ENCODE measurements at regions not wholly inside any gene's neighbourhood (a gene's known extent, or its start where the extent isn't known, plus 50 kb on each side); places are given as distances from the start of the nearest gene placed in this dataset.
A peak's percentile ranks its signal among the peaks of the same experiment; 100 is the strongest.
"Not testable (repeated sequence)": the region's sequence is repeated elsewhere in the genome, so short reads cannot be mapped to it uniquely, and the experiment has no call there.

DNA sequence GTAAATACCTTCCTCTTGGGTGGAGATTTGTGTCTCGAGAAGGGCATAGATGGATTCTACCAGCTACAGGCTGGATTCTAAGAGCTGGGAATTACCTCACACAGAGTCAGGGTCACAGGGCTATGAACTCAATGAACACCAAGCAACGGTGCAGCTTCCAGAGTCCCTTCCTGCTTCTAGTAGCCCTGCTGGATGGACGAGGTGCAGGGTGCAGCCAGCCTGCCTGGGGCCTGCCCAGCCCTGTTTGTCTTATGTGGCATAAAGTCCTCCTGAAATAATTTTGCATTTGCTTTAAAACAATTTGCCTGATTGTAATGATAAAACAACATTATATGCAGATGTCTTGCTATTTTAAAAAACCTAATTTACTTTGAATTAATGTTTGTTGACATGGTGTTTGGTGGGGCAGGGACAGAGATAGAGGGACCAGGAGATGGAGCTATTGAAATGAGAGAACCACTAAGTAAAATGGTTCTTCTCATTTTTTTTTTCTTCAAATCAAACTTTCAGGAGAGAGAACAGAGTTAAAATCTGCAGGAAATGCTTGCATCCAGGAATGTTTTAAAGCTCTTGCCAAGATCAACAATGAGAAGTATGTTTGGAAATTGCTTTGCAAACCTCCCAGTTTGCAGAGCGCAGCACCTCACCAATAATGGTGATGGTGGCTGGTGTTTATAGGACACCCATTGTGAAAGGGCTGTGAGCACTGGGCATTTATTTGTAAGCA is 305.4 kb upstream of the PODXL start:
- no peak for DNase-seq

DNA sequence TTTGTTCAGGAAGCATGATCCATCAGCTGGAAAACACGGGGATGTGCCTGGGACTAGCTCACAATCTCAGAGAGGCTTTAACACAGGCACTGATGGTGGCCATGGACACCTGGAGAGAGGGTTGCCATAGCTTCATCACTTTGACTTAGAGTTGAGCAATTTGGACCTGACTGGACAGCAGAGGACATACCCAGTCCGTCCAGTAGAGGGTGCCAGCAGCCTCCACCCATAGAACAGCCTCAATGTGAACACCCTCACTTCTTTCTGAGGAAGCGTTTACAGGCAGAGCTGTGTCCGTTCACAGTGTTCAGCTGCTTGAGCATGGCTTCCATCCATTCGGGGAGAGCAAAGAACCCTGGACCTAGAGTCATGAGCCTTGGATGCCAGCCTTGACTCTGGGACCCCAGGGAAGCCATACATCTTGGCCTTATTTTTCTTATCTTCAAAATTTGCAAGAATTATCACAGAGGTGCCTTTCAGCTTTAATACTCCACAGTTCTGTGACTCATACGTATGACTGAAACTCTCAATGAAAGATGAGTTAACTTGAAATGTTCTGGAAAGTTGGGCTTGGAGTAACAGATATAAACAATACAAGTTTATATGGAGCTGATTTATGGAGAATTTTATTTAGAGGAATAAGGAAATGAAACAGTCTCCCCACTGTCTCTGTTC is 302.9 kb upstream of the PODXL start:
- no peak for DNase-seq

DNA sequence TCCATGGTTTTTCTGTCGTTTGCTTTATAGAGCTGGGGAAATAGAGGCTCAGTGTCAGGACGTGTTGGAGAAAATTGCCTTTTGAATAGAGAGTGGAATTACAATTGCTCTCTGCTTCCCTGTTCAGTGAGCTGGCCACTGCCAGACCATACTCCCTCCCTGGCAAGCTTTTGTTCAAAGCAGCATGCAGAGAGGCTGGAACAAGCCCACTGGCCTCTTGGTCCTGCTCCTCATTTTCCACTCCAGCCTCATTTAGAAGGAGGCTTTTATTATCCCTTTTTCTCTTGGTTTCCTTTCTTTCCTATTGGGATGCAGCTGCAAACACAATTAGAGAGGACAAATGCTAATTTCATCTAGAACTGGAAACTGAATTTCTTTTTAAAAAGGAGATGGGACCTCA is 302.2 kb upstream of the PODXL start:
- no peak for DNase-seq

DNA sequence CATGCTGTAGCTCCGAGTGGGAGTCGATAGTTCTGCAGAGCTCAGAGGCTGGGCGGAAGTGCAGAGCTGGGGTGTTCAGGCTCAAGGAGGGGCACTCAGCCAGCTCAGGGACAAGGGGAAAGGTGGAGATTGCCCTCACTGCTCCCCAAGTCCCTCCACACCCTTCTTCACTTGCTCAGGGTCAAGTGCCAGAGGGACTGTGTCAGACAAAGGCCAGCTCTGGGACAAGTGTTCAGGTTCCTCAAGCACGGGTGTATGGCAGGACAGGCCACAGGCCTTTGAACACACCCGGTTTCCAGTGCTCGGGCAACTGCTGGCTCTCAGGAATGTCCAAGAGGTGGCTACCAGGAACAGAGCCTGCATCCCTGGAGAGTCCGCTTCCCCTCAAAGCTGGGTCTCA is 293.0 kb upstream of the PODXL start:
- no peak for DNase-seq

DNA sequence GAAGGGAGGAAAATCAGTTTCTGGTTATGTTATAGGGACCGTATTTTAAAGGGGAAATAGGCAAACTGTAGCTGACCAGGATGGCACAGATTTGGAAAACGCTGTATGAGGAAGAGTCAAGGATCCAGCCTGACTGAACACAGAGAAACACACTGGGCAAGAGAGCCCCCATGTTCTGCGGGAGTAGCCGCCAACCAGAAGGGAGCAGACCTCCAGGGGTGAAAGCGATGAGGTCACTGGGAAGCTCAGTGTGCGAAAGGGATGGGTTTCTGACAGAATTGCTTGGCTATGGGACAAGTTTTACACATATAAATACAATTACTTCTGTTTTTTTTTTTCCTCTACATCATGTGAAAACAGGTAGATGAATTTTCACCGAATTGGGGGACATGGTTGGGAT is 291.6 kb upstream of the PODXL start:
- no peak for DNase-seq

DNA sequence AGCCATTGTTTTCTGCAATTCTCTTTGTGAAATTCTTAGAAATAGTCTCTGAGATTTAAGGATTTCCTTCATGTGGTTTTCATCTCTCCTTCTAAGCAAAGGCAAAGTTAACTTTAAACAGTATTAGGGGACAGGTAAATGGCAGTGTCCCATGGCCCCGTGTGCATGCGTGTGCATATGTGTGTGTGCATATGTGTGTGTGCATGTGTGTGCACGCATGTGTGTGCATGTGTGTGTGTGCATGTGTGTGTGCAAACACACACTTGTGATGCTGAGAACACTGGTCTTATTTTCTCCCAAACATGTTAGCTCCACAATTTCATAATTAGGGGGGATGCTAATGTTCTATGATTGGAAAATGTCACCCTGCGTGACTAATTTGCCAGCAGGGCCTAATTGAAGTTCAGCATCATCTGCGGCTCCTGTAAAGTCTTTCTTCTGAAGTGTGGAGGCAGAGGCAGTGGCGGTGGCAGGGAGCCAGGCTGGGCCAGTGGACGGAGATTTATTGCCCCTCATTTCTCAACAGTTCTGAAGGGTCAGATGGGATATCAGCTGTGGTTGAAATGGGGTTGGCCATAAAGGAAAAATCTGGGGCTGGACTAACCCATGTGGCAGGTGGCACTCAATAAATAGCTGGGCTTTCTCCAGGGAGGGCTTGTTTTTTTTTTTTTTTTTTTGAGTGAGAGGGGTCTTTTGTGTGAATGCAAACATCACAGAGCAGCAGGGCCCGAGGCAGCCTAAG is 289.3 kb upstream of the PODXL start:
- no peak for DNase-seq

DNA sequence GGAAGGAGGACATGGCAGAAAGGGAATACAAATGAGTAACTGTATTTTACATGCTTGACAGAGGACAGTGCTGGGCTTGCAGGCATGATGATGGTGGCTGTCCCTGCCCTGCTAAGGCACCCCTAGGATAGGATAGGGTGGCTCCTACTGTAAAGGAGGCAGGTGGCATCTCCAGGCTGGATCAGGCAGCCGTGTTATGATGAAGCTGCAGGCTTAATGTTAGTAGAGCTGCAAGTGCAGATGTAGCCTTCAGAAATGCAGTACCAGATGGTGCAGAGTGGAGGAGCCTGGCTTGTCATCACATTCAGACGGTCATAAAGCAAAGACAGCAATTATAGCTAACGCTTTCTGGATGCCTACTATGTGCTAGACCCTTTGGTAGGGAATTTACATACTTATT is 287.9 kb upstream of the PODXL start:
- DNase-seq = no peak

DNA sequence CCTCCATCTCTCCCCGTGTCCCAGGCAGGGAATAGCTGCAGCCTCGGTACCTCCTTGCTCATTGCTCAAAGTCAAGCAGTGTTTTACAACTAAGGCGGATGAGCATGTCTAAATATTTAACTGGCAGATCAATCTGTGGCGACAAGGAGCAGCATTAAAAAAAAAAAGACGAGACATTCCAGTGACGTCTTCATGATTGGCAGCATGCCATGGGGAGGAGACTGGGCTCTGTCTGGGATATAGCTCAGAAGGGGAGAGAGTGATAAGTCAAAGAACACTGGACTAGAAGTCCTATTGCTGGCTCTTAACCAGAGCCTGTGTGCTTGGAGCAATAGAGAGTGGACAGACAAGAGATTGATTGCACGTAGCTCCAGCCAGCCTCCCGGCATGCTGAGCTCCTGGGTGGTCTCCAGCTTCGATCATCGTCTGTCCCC is 287.5 kb upstream of the PODXL start:
- DNase-seq = peak; percentile 28

DNA sequence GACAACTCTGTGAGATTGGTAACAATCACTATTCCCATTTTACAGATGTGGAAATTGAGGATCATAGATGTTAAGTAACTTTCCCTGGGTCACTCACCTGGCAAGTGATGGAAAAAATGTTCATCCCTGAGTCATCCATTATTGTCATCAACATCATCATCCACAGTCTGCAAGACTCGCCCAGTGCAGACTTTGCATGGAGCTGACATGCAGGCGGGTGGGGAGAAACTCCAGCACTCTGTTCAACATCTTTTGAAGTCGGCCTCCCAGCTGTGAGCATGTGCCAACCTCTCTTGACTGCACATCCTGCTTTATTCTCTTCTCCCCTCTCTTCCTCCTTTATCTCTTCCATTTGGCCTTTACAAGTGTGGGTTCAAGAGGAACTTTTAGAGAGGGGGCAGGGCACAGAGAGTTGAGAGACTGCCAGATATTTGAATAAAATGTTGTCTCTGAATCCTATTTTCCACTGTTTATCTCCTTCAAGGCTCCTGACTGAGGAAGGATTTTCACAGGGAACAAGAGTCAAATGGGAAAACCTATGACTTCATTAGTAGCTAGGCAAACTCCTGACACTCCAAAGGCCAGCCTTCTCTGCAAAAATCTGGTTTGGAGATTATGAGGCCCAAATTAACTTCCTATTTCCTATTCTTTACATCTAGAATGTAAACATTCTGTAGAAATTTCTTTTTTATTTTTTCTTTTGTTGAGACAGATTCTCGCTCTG is 283.7 kb upstream of the PODXL start:
- DNase-seq = no peak

DNA sequence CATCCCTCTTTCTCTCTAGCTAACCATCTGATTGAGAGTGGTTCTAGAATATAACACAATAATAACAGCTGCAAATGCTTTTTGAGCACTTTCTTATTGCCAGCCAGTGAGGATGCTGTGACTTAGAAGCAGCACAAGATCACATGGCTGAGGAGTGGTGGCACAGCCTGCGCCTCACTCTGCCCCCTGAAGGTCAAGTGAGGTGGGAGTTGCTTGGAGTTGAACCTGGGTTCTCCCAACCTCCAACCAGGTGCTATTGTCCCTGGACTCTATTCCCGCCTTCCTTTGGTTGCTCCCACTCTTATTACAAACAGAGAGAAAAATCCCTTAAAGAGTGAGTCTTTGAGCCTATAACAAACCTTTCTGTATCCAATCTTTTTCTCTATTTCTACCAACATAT is 280.3 kb upstream of the PODXL start:
- DNase-seq = no peak

DNA sequence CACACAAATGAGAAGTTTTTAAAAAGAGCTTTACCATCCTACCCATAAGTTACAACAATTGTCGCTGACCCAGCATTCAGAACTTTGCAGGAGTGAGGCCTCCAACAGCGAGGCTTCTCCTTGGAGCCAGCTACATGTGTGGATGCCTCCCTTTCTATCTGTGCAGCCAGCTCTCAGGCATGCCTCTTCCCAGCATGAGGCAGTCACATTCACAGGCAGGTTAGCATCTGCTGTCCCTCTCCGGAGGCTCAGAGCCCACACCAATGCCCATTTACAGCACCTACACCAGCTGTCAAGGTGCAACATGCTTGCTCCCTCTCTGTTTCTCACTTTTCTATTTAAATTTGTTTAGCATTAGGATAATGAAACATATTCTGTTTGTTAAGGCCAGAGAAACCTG is 278.7 kb upstream of the PODXL start:
- DNase-seq = no peak

DNA sequence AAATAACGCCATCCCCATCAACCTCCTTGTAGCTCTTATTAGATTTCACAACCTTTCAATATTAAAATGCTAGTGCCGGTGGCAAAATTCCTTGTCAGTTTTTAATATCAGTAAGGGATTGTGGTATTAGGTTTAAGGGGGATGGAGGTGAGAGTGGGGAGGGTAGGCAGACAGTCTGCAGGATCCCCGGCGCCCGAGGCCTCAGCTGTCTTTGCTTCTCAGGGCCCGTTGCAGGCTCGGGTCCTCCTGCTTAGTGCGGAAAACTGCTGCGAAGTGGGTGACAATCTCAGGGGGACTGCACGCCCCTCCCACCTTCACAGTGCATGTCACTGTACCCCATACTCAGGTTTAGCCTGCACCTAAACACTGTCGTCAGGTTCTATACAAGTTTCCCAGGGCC is 274.3 kb upstream of the PODXL start:
- no peak for DNase-seq

DNA sequence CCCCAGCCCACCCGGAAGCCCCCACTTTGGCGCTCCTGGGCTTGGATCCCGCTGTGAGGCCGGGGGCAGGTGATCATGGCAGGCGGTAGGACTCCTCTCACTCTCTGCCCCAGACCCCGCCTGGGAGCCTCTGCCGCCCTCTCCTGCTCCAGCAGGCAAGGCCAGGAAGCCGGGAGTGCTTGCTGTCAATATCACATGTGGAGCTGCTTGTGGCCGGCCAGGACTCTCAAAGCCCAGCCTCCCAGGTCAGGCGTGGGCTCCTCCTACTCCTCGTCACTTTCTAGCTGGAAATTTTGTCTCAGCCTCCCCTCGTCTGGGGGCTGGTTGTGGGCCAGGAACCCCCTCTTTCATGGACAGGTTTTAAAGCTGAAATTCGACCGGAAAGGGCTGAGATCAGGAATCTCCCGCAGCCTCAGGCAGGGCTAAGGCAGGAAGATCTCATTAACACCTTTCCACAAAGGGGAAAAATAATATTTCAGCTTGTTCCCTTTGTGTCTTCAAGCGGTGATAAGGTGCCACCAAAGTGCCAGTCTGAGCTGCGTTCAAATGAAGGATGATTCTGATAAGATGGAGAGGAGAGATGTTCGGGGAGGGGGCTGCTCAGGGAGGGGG is 273.6 kb upstream of the PODXL start:
- no peak for DNase-seq

DNA sequence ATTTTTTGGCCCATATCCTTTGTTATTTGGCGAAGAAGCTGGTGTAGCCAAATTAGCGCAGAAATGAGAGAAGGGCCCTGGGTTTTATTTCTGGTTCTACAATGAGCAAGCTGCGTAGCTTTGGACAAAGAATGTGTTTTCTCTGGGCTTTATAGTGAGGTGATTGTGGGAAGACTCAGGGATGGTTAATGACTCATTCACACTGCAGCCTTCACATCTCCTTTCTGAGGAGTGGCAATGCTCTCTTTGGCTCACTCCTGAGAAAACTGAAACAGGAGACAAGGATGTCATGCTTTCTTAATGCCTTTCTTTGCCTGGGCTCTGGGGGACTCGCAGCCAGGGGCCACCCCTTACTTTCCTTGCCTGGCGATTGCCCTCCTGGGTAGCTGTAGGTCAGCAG is 271.0 kb upstream of the PODXL start:
- no peak for DNase-seq

DNA sequence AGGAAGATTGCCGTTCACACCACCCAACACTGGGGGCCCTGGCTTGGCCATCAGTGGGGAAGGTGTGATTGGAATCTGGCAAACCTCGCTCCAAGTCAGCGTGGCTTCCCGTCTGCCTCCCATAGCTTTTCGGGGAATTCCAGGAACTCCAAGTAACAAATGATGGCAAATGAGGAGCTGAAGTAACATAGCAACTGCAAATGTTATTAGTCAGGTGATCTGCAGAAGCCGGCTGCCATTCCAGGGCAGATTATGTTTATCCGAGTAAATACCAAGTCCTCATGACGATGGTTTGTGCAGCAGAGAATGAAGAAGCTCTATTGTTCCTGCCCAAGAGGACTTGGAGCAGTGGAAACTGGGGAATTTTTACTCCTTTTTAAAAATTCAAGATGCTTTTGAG is 270.5 kb upstream of the PODXL start:
- DNase-seq = no peak

DNA sequence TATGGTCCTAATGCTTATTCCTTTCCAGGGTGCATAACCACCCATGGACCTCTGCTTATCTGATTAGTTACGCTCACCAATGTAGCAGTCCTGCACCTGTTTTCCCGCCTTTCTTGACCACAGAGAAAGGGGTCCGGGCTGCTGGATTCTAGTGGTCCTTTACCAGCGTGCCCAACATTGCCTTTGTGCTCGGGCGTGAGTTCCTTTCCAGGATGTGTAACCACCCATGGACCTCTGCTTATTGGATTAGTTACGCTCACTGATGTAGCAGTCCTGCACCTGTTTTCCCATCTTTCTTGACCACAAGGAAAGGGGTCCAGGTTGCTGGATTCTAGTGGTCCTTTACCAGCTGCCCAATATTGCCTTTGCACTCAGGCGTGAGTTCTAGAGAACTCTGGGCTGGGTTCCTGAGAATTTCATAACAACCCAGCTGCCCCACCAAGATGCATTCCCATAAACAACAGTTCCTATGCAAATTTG is 267.6 kb upstream of the PODXL start:
- not testable (repeated sequence) for DNase-seq

DNA sequence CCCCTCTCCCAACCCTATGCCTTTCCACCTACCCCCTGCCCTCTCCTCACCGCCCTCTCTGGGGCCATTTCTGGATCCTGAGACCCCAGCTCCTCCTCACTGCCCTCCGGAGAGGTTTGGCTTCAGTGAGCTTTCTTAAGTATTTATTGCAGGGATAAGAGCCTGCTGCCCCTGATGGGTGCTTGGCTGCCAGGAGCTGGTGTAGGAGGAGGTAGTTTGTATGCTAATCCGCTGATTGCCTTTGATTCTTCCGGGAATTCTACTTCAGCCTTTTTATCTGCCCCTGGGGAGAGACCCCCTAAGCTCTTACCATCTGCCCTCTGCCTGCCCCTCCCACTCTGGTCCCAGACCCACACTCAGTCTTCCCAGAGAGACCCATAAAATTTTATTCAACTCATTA is 263.5 kb upstream of the PODXL start:
- DNase-seq = no peak

DNA sequence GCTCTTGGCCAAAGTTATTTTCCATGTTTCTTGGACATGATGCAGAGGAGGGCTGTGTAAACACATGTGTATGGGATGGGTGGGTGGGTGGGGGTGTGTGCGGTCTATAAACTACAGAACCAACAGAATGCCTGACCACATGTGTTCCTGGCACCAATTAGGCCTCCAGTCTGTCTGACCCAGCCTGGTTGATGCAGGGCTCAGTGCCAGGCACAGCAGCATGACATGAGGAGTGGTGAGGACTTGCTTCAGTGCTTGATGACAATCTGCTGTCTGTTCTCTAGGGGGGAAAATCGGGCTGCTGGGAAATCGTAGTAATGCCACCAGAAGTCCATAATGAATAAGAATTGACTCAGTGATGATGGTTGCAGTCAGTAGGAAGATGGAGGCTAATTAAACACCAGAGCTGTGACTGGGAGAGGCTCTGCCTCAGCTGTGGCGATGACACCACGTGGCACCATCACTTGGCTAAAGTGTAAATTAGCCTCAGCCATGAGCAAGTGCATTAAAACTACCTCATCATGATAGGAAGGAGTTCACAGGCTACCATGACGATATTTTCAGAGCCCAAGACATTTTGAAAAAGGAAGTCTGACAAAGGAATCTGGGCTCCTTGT is 260.1 kb upstream of the PODXL start:
- DNase-seq = no peak

DNA sequence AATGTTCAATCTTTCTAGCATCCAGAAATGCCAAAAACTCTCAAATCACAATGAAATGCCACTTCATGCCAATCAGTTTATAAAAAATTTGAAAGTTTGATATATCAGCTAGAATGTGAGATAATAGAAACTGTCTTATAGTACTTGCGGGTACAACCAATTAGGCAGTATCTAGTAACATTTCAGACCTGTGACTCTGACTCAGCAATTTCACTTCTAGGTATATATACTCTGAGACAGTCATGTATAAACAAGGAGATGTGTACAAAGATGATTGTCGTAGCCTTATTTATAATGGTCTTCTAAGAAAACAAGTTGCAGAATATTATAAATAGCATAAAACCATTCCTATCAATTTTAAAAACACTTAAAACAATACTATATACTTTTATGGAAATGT is 252.3 kb upstream of the PODXL start:
- no peak for DNase-seq

DNA sequence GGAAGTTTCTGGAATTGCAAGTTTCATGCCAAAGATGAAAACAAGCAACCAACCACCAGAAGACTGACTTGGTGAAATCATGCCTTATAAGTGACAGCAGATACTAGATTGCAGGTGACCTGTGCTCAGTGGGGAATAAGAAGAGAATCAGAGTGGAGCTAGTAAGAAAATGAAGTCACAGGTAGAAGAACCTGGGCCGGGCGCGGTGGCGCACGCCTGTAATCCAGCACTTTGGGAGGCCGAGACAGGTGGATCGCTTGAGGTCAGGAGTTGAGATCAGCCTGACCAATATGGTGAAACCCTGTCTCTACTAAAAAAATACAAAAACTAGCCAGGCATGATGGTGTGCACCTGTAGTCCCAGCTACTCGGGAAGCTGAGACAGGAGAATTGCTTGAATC is 251.7 kb upstream of the PODXL start:
- not testable (repeated sequence) for DNase-seq

DNA sequence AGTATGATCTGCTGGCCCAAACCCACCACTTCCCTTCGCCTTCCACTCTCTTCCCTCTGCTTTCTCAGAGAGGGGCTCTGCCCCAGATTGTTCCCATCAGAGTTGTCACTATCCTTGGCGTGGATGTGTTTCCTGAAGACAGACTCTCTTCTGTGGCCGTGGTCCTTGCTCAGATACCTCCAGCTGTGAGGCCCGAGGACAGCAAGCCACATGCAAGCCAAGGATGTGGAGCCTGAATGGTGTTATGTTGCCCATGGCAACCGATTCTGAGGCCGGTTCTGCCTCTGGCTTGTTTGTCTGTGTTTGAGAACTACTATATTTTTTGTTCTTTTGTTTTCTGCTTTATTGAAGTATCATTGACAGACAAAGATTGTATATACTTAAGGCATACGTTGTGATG is 247.4 kb upstream of the PODXL start:
- DNase-seq = no peak

Data from muscle of arm (tissue), 1 donor.